ENCODE measurements at regions not wholly inside any gene's neighbourhood (a gene's known extent, or its start where the extent isn't known, plus 50 kb on each side); places are given as distances from the start of the nearest gene placed in this dataset.

DNA sequence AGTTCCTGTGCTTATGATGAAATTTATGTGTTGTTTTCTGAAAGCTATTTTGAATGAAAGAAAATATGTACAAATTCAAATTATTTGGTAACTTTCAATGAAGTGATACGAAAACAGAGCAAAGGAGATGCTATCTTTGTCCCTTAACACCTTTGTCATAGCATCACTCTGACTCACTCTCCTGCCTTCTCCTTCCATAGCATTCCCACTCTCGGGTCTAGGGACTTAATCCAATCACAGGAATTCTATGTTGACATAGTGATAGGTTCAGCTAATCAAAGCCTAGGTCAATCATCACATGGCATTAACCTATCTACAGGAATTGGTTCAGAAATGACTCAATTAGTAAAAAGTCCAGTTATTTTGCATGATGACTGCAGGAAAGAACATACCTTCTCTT is 464.7 kb upstream of the RORB start:
- no peaks in the 10 kb centered on the region for H3K4me1 ChIP-seq (ENCODE audit: insufficient read depth, low read length, poor library complexity, severe bottlenecking)
- H3K79me2 ChIP-seq (ENCODE audit: insufficient read depth, low read depth, low read length): no peaks in the 10 kb centered on the region
- no peak overlapping the region for H3K4me3 ChIP-seq (ENCODE audit: low read depth, low read length, poor library complexity, severe bottlenecking)
- intact Hi-C loops (cut with micrococcal nuclease; ENCODE audit: unreplicated experiment): no loop called here
- no TSS peak for BruUV-seq (replicated peaks)
- H2AFZ ChIP-seq (ENCODE audit: low read length): no peak overlapping the region
- no peaks in the 10 kb centered on the region for H3K9me3 ChIP-seq (ENCODE audit: low read length)
- CTCF ChIA-PET (ENCODE audit: unreplicated experiment): no interaction called here
- no peaks in the 10 kb centered on the region for H3K36me3 ChIP-seq (ENCODE audit: insufficient read depth, low read length)
- POLR2A ChIA-PET: no interaction called here
- no peak overlapping the region for H3K4me2 ChIP-seq (ENCODE audit: low read length)
- no peaks in the 10 kb centered on the region for H3K9me2 ChIP-seq (ENCODE audit: insufficient read depth, low read length)
- DNase-seq (ENCODE audit: low spot score): no peak
- TF ChIP-seq CTCF (conservative IDR thresholded peaks at IDR 0.05; ENCODE audit: low read length) (no peak), EZH2phosphoT487 (IDR thresholded peaks at IDR 0.05; ENCODE audit: borderline replicate concordance, low read depth, low read length) (no peak)
- H3K27ac ChIP-seq (ENCODE audit: low read depth, low read length, poor library complexity, severe bottlenecking): no peak overlapping the region
- no peaks in the 10 kb centered on the region for H4K20me1 ChIP-seq (ENCODE audit: insufficient read depth, low read length)

DNA sequence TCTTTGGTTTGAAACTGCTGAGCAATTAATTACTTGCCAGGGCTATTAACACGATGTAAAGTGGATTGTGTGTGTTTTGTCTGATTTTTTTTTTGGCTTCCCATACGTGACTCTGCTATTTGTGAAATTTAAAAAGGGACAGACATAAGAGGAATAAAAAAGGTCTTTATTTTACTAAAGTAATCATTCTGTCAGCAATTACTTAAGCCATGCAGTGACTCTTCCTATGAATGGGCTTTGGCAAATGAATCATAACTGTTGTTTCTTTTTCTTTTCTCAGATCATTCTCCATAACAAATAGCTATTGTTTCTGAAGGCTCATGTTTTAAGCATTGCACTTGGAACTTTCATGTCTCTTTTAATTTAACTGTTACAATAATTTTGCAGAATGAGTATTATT is 461.3 kb upstream of the RORB start:
- DNase-seq (ENCODE audit: low spot score): no peak
- Histone ChIP-seq H4K20me1 (ENCODE audit: insufficient read depth, low read length) (no peaks in the 10 kb centered on the region), H3K36me3 (ENCODE audit: insufficient read depth, low read length) (no peaks in the 10 kb centered on the region), H3K4me3 (ENCODE audit: low read depth, low read length, poor library complexity, severe bottlenecking) (no peak overlapping the region), H3K4me2 (ENCODE audit: low read length) (no peak overlapping the region), H3K79me2 (ENCODE audit: insufficient read depth, low read depth, low read length) (no peaks in the 10 kb centered on the region), H3K27ac (ENCODE audit: low read depth, low read length, poor library complexity, severe bottlenecking) (no peak overlapping the region), H2AFZ (ENCODE audit: low read length) (no peak overlapping the region), H3K9me3 (ENCODE audit: low read length) (no peaks in the 10 kb centered on the region), H3K9me2 (ENCODE audit: insufficient read depth, low read length) (no peaks in the 10 kb centered on the region), H3K4me1 (ENCODE audit: insufficient read depth, low read length, poor library complexity, severe bottlenecking) (no peaks in the 10 kb centered on the region)
- ChIA-PET POLR2A (interaction anchor here (0.7 kb wide), 2 partner anchors 248 to 384 kb away, joined by 3 read pairs; no protein-coding TSS in a partner anchor), CTCF (ENCODE audit: unreplicated experiment) (no interaction called here)
- intact Hi-C loops (cut with micrococcal nuclease; ENCODE audit: unreplicated experiment): no loop called here
- no TSS peak for BruUV-seq (replicated peaks)
- no peak for TF ChIP-seq EZH2phosphoT487 (IDR thresholded peaks at IDR 0.05; ENCODE audit: borderline replicate concordance, low read depth, low read length)
- no peak for TF ChIP-seq CTCF (conservative IDR thresholded peaks at IDR 0.05; ENCODE audit: low read length)

GRCh38 chr9:74036549-74037231 is 460.4 kb upstream of the RORB start:
- ChIA-PET CTCF (ENCODE audit: unreplicated experiment) (no interaction called here), POLR2A (no interaction called here)
- Histone ChIP-seq H3K4me1 (ENCODE audit: insufficient read depth, low read length, poor library complexity, severe bottlenecking) (no peaks in the 10 kb centered on the region), H3K27ac (ENCODE audit: low read depth, low read length, poor library complexity, severe bottlenecking) (no peak overlapping the region), H3K79me2 (ENCODE audit: insufficient read depth, low read depth, low read length) (no peaks in the 10 kb centered on the region), H3K4me3 (ENCODE audit: low read depth, low read length, poor library complexity, severe bottlenecking) (no peak overlapping the region), H3K9me3 (ENCODE audit: low read length) (no peaks in the 10 kb centered on the region), H3K4me2 (ENCODE audit: low read length) (no peak overlapping the region), H3K36me3 (ENCODE audit: insufficient read depth, low read length) (no peaks in the 10 kb centered on the region), H3K9me2 (ENCODE audit: insufficient read depth, low read length) (no peaks in the 10 kb centered on the region), H2AFZ (ENCODE audit: low read length) (no peak overlapping the region), H4K20me1 (ENCODE audit: insufficient read depth, low read length) (no peaks in the 10 kb centered on the region)
- no TSS peak for BruUV-seq (replicated peaks)
- no peak for DNase-seq (ENCODE audit: low spot score)
- intact Hi-C loops (cut with micrococcal nuclease; ENCODE audit: unreplicated experiment): no loop called here
- TF ChIP-seq EZH2phosphoT487 (IDR thresholded peaks at IDR 0.05; ENCODE audit: borderline replicate concordance, low read depth, low read length) (no peak), CTCF (conservative IDR thresholded peaks at IDR 0.05; ENCODE audit: low read length) (no peak)

Measured in OCI-LY7 (cell line).